ENCODE measurements at regions not wholly inside any gene's neighbourhood (a gene's known extent, or its start where the extent isn't known, plus 50 kb on each side); places are given as distances from the start of the nearest gene placed in this dataset.

GRCh38 chr1:56170784-56171320, 408.5 kb downstream of the PLPP3 start:
- FAIRE-seq (no peak), DNase-seq (ENCODE audit: insufficient read length) (no peak)
- TF ChIP-seq POLR2AphosphoS5 (IDR thresholded peaks at IDR 0.05; ENCODE audit: low read depth, low read length) (no peak), POLR2A (IDR thresholded peaks at IDR 0.05; ENCODE audit: low read depth, low read length) (no peak), TAF1 (IDR thresholded peaks at IDR 0.05; ENCODE audit: borderline replicate concordance, low read depth, low read length) (no peak)

GRCh38 chr1:56169856-56170255, 409.5 kb downstream of the PLPP3 start:
- DNase-seq (ENCODE audit: insufficient read length), result no peak
- FAIRE-seq, result no peak
- TF ChIP-seq POLR2A (IDR thresholded peaks at IDR 0.05; ENCODE audit: low read depth, low read length), result no peak
- TF ChIP-seq TAF1 (IDR thresholded peaks at IDR 0.05; ENCODE audit: borderline replicate concordance, low read depth, low read length), result no peak
- TF ChIP-seq POLR2AphosphoS5 (IDR thresholded peaks at IDR 0.05; ENCODE audit: low read depth, low read length), result no peak

DNA sequence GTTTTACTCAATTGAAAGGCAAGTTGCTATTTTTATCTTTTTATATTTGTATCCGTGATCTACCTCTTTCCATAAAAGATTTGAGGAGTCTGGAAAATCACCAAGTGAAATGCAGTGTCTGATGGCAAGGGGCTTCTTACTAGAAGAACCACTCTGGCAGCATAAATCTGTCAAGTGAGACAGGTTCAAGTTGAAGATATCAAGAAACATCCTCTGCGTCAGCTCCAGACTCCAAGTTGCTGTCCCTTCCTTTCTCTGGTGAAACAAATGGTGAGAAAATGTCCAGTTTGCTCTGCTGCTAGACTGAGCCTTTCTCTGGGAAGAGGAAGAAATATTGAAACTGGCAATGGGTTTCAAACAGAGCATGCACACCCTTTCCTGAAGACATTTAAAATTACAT, 411.2 kb downstream of the PLPP3 start:
- TF ChIP-seq POLR2AphosphoS5 (IDR thresholded peaks at IDR 0.05; ENCODE audit: low read depth, low read length), result no peak
- no peak for FAIRE-seq

DNA sequence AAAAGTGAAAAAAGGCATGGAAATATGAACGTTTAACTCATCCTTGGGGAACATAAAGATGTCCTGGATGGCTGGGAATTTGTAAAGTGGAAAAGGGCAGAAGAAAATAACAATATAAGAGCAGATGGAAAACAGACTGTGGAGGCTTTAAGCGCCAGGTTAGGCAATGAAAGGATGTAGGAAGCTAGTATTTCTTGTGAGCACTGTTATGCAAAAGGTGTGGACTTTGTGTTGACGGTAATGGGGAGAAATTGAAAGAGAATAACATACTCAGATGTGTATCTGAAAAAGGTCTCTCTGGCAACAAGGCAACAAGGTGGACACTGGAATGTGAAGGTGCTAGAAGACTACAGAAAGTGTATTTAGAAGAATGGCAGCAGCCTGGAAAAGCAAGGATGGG, 411.8 kb downstream of the PLPP3 start:
- DNase-seq (ENCODE audit: insufficient read length) (no peak), FAIRE-seq (no peak)
- TF ChIP-seq TAF1 (IDR thresholded peaks at IDR 0.05; ENCODE audit: borderline replicate concordance, low read depth, low read length), result no peak
- no peak for TF ChIP-seq POLR2AphosphoS5 (IDR thresholded peaks at IDR 0.05; ENCODE audit: low read depth, low read length)
- no peak for TF ChIP-seq POLR2A (IDR thresholded peaks at IDR 0.05; ENCODE audit: low read depth, low read length)

More for the DNA sequence above, 411.2 kb downstream of the PLPP3 start:
- DNase-seq (ENCODE audit: insufficient read length), result no peak

- TF ChIP-seq POLR2A (IDR thresholded peaks at IDR 0.05; ENCODE audit: low read depth, low read length) (no peak), POLR2AphosphoS5 (IDR thresholded peaks at IDR 0.05; ENCODE audit: low read depth, low read length) (no peak)
- DNase-seq (ENCODE audit: insufficient read length) (no peak), FAIRE-seq (no peak)
Observed at GRCh38 chr1:56160773-56161315, 418.5 kb downstream of the PLPP3 start.

GRCh38 chr1:56156971-56157876, 422.1 kb downstream of the PLPP3 start:
- FAIRE-seq, result no peak
- TF ChIP-seq POLR2A (IDR thresholded peaks at IDR 0.05; ENCODE audit: low read depth, low read length), result no peak
- no peak for TF ChIP-seq POLR2AphosphoS5 (IDR thresholded peaks at IDR 0.05; ENCODE audit: low read depth, low read length)
- TF ChIP-seq TAF1 (IDR thresholded peaks at IDR 0.05; ENCODE audit: borderline replicate concordance, low read depth, low read length), result no peak
- no peak for DNase-seq (ENCODE audit: insufficient read length)

DNA sequence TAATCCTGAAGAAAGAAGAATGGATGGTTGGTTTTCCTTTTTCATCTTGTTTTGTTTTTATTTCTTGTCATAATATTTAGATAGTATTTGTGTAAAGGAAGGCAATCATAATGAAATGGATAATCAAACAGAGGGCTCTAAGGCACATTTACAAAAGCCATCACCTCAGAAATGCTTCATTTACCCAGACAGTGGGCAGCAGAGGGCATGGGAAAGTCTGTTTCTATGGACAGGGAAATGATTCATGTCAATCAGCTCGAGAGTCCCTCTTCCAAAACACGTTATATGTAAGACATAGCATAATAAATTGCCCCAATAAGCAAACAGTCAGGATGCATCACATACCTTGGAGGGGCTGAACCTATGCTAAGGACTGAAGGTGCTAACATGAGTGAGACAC, 426.1 kb downstream of the PLPP3 start:
- FAIRE-seq (no peak), DNase-seq (ENCODE audit: insufficient read length) (no peak)
- TF ChIP-seq POLR2AphosphoS5 (IDR thresholded peaks at IDR 0.05; ENCODE audit: low read depth, low read length) (no peak), TAF1 (IDR thresholded peaks at IDR 0.05; ENCODE audit: borderline replicate concordance, low read depth, low read length) (no peak), POLR2A (IDR thresholded peaks at IDR 0.05; ENCODE audit: low read depth, low read length) (no peak)

DNA sequence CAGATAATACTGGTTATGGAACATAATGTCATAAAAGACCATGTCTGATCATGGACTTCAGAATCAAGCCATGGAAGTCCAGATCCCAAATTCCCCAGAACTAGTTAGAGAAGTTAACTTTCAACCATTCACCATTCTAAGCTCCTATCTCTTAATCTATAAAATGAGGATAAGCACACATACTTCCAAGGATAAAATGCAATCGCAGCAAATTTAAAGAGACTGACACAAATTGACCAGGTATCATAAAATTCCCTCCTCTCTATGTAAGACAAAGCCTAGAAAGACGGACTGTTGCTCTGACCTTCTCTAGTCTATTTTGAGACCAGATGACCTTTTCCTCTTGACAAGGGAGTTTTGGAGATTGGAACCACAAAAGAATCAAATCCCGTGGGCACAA, 426.7 kb downstream of the PLPP3 start:
- no peak for TF ChIP-seq TAF1 (IDR thresholded peaks at IDR 0.05; ENCODE audit: borderline replicate concordance, low read depth, low read length)
- TF ChIP-seq POLR2A (IDR thresholded peaks at IDR 0.05; ENCODE audit: low read depth, low read length), result no peak
- no peak for TF ChIP-seq POLR2AphosphoS5 (IDR thresholded peaks at IDR 0.05; ENCODE audit: low read depth, low read length)
- no peak for FAIRE-seq
- DNase-seq (ENCODE audit: insufficient read length), result no peak

DNA sequence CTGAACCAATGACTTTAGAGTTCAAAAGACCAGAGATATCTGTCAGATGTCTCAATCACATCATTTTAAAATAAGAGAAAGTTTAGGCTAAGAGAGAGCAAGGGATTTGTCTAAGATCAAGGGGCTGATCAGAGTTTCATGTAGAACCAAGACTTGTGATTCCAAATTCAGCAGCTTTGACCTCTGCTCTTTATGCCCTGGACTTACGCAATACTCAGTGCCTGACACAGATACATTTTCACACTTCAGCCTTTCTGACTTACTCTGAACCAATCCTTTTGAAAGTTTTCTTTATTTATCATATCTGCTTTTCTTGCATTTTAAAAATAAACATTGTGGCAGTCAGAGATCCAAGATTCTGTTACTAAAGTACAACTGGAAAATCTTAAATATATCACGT, 428.0 kb downstream of the PLPP3 start:
- DNase-seq (ENCODE audit: insufficient read length) (no peak), FAIRE-seq (no peak)
- no peak for TF ChIP-seq POLR2AphosphoS5 (IDR thresholded peaks at IDR 0.05; ENCODE audit: low read depth, low read length)
- TF ChIP-seq POLR2A (IDR thresholded peaks at IDR 0.05; ENCODE audit: low read depth, low read length), result no peak
- TF ChIP-seq TAF1 (IDR thresholded peaks at IDR 0.05; ENCODE audit: borderline replicate concordance, low read depth, low read length), result no peak

- TF ChIP-seq TAF1 (IDR thresholded peaks at IDR 0.05; ENCODE audit: borderline replicate concordance, low read depth, low read length) (no peak), POLR2A (IDR thresholded peaks at IDR 0.05; ENCODE audit: low read depth, low read length) (no peak), POLR2AphosphoS5 (IDR thresholded peaks at IDR 0.05; ENCODE audit: low read depth, low read length) (no peak)
- FAIRE-seq, result no peak
Observed at GRCh38 chr1:56150441-56151215, 428.7 kb downstream of the PLPP3 start.

DNA sequence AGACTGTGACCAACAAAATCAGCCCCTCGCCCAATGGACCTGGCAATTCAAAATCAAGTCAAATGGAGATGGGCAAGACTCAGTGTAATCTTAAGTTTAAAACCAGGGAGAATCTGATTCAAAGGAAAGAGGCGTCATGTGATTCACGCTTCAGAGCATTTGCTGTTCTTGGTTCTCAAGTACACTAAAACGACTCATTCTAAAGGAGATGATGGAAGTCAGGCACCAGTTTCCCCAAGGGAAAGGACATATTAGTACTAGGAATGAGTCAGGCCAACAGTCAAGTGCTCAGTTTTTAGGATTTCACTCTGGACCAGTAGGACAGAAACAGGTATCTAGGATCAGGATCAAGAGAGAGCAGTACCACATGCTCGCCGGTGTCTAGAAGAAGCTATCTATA, 429.6 kb downstream of the PLPP3 start:
- FAIRE-seq, result no peak
- no peak for DNase-seq (ENCODE audit: insufficient read length)
- TF ChIP-seq POLR2A (IDR thresholded peaks at IDR 0.05; ENCODE audit: low read depth, low read length) (no peak), POLR2AphosphoS5 (IDR thresholded peaks at IDR 0.05; ENCODE audit: low read depth, low read length) (no peak), TAF1 (IDR thresholded peaks at IDR 0.05; ENCODE audit: borderline replicate concordance, low read depth, low read length) (no peak)

More at GRCh38 chr1:56150441-56151215, 428.7 kb downstream of the PLPP3 start:
- no peak for DNase-seq (ENCODE audit: insufficient read length)
